HCT116 (cell line): ENCODE measurements at regions not wholly inside any gene's neighbourhood (a gene's known extent, or its start where the extent isn't known, plus 50 kb on each side); places are given as distances from the start of the nearest gene placed in this dataset.

Experiments
- ATAC-seq: fragments of 200-7000 bp; cut with Tn5 transposase; 2 replicates; pipeline ENCODE4 v1.9.1; 2020; ENCODE audit warnings: mild to moderate bottlenecking, moderate library complexity
- BruUV-seq: library from RNA; stranded (reverse); fragments of 400-500 nt; replicated peaks from 2 replicates; lab custom pipeline; 2021; lab: Mats Ljungman, UMichigan
- CTCF ChIA-PET: fragments of 300-600 bp; sonication (Branson Sonifier 250); formaldehyde crosslinking; loops from one replicate; lab custom pipeline; 2021; ENCODE audit warnings: antibody characterized with exemption; lab: Charles Lee
- POLR2A ChIA-PET: fragments of 300-600, 350-600 bp; sonication (Branson Sonifier 250); formaldehyde crosslinking; loops from one replicate; lab custom pipeline; 2021; ENCODE audit warnings: antibody characterized with exemption; lab: Charles Lee
- RAD21 ChIA-PET, 2 experiments: fragments of 300-600 bp; sonication (Branson Sonifier 250); formaldehyde crosslinking; loops; one replicate each; lab custom pipeline; 2023; ENCODE audit warnings: low total read pairs in 2 of 2; ENCODE audit not compliant: uncharacterized antibody in 2 of 2, unreplicated experiment in 2 of 2, low non-redundant PET in 1 of 2; lab: Charles Lee
- DNase-seq: peaks from one replicate; pipeline ENCODE4 v3.0.0-alpha.2; 2010; ENCODE audit warnings: low read depth, low spot score
- H2AFZ ChIP-seq: fragments of 200-600 bp; shearing (Covaris generic), sonication (generic); 2 replicates; pipeline ENCODE4 v1.6.1; 2017; ENCODE audit warnings: low read depth, mixed run types, mixed read lengths, antibody characterized with exemption, low read length; ENCODE audit not compliant: poor library complexity, severe bottlenecking
- H3K27ac ChIP-seq: 2 replicates; pipeline ENCODE4 v1.5.1; 2012; ENCODE audit warnings: low read depth, low read length
- H3K27me3 ChIP-seq: fragments of 200-600 bp; sonication (generic); 2 replicates; pipeline ENCODE4 v1.6.1; 2016; ENCODE audit warnings: mixed run types, low read length, mixed read lengths; ENCODE audit not compliant: insufficient read depth
- H3K36me3 ChIP-seq, 2 experiments: fragments of 200-500 bp in 1 of 2; fragments of 200-600 bp in 1 of 2; sonication (Bioruptor generic) in 1 of 2; sonication (generic) in 1 of 2; 2 replicates each; pipeline versions ENCODE4 v1.5.1 to v1.6.1; 2014 to 2016; ENCODE audit warnings: low read length in 2 of 2, inconsistent platforms in 1 of 2, mixed read lengths in 1 of 2, mixed run types in 1 of 2; ENCODE audit not compliant: insufficient read depth in 2 of 2, control insufficient read depth in 1 of 2
- H3K4me1 ChIP-seq, 2 experiments: fragments of 200-600 bp in 1 of 2; sonication (generic) in 1 of 2; 2 replicates each; pipeline versions ENCODE4 v1.5.1 to v1.6.1; 2012 to 2017; ENCODE audit warnings: low read length in 2 of 2, inconsistent platforms in 1 of 2, mild to moderate bottlenecking in 1 of 2, mixed read lengths in 1 of 2, mixed run types in 1 of 2, moderate library complexity in 1 of 2; ENCODE audit not compliant: insufficient read depth in 2 of 2, control insufficient read depth in 1 of 2
- H3K4me2 ChIP-seq: fragments of 200-600 bp; sonication (generic); 2 replicates; pipeline ENCODE4 v1.6.1; 2017; ENCODE audit warnings: mixed run types, low read length, mixed read lengths
- H3K4me3 ChIP-seq, 2 experiments: fragments of 200-600 bp in 1 of 2; sonication (generic) in 1 of 2; replicated peaks in 1 of 2; 2 replicates each; pipeline ENCODE4 v1.5.1; 2011 to 2016; ENCODE audit warnings: low read length in 2 of 2, control low read depth in 1 of 2, low read depth in 1 of 2, mild to moderate bottlenecking in 1 of 2, mixed read lengths in 1 of 2, mixed run types in 1 of 2
- H3K79me2 ChIP-seq: fragments of 200-600 bp; sonication (generic); 2 replicates; pipeline ENCODE4 v1.6.1; 2017; ENCODE audit warnings: mild to moderate bottlenecking, mixed run types, low read length, moderate library complexity, mixed read lengths; ENCODE audit not compliant: insufficient read depth
- H3K9ac ChIP-seq: fragments of 200-600 bp; sonication (generic); 2 replicates; pipeline ENCODE4 v1.6.1; 2016; ENCODE audit warnings: low read length, mixed read lengths
- H3K9me2 ChIP-seq: fragments of 200-600 bp; sonication (generic), shearing (Covaris generic); 2 replicates; pipeline ENCODE4 v1.6.1; 2017; ENCODE audit warnings: mixed run types, mild to moderate bottlenecking, moderate library complexity; ENCODE audit not compliant: insufficient read depth
- H3K9me3 ChIP-seq, 2 experiments: fragments of 200-500 bp in 1 of 2; fragments of 200-600 bp in 1 of 2; sonication (Bioruptor generic) in 1 of 2; sonication (generic) in 1 of 2; 2 replicates each; pipeline ENCODE4 v1.6.1; 2014 to 2017; ENCODE audit warnings: low read length in 2 of 2, mixed read lengths in 2 of 2, inconsistent platforms in 1 of 2, low read depth in 1 of 2, mild to moderate bottlenecking in 1 of 2, mixed run types in 1 of 2, moderate library complexity in 1 of 2; ENCODE audit not compliant: control insufficient read depth in 1 of 2, insufficient read depth in 1 of 2
- H4K20me1 ChIP-seq: fragments of 200-600 bp; sonication (generic), shearing (Covaris generic); 2 replicates; pipeline ENCODE4 v1.6.1; 2017; ENCODE audit warnings: mixed run types, mild to moderate bottlenecking, moderate library complexity; ENCODE audit not compliant: insufficient read depth
- ATF3 ChIP-seq: IDR thresholded peaks from 2 replicates; pipeline ENCODE4 v1.6.1; 2012
- CBX3 ChIP-seq: IDR thresholded peaks from 2 replicates; pipeline ENCODE4 v1.6.1; 2012; ENCODE audit warnings: low read depth
- EGR1 ChIP-seq: IDR thresholded peaks from 2 replicates; pipeline ENCODE4 v1.6.1; 2012; ENCODE audit warnings: low read depth
- EZH2 ChIP-seq: fragments of 200-600 bp; sonication (generic); IDR thresholded peaks from 2 replicates; pipeline ENCODE4 v1.6.1; 2017; ENCODE audit warnings: antibody characterized with exemption, mixed run types
- EZH2phosphoT487 ChIP-seq: fragments of 200-600 bp; IDR thresholded peaks from 2 replicates; pipeline ENCODE4 v1.6.1; 2018; ENCODE audit warnings: antibody characterized with exemption, borderline replicate concordance
- FOSL1 ChIP-seq: IDR thresholded peaks from 2 replicates; pipeline ENCODE4 v1.6.1; 2012; ENCODE audit warnings: low read depth
- JUND ChIP-seq: IDR thresholded peaks from 2 replicates; pipeline ENCODE4 v1.6.1; 2012
- POLR2A ChIP-seq: IDR thresholded peaks from 2 replicates; pipeline ENCODE4 v1.7.0; 2011; ENCODE audit warnings: borderline replicate concordance; ENCODE audit not compliant: insufficient read depth, insufficient read length; ENCODE audit errors: extremely low read depth
- POLR2AphosphoS5 ChIP-seq: IDR thresholded peaks from 2 replicates; pipeline ENCODE4 v1.6.1; 2011; ENCODE audit warnings: mild to moderate bottlenecking, low read depth, low read length, moderate library complexity
- RAD21 ChIP-seq: IDR thresholded peaks from 2 replicates; pipeline ENCODE4 v1.6.1; 2012; ENCODE audit warnings: low read depth, mild to moderate bottlenecking
- REST ChIP-seq: IDR thresholded peaks from 2 replicates; pipeline ENCODE4 v1.6.1; 2012; ENCODE audit warnings: low read depth
- SIN3A ChIP-seq: IDR thresholded peaks from 2 replicates; pipeline ENCODE4 v1.6.1; 2012; ENCODE audit warnings: low read depth
- SRF ChIP-seq: IDR thresholded peaks from 2 replicates; pipeline ENCODE4 v1.6.1; 2012; ENCODE audit warnings: low read depth
- YY1 ChIP-seq: IDR thresholded peaks from 2 replicates; pipeline ENCODE4 v1.6.1; 2011; ENCODE audit warnings: low read length, low read depth, moderate library complexity, mild to moderate bottlenecking; ENCODE audit not compliant: insufficient replicate concordance; ENCODE audit errors: extremely low read depth
- ZNF274 ChIP-seq: fragments of 200-500 bp; sonication (Bioruptor generic); IDR thresholded peaks from 2 replicates; pipeline ENCODE4 v1.6.1; 2014; ENCODE audit warnings: mild to moderate bottlenecking, low read depth, low read length, inconsistent platforms
- intact Hi-C: fragments of 100-400 bp; cut with micrococcal nuclease; formaldehyde crosslinking; loops from 2 replicates; pipeline ENCODE4 v1.10.0; 2022

GRCh38 chr9:11794984-11795383 lies 898.2 kb upstream of the TYRP1 start:
- intact Hi-C loops = no loop called here
- H4K20me1 ChIP-seq = no peaks in the 10 kb centered on the region
- H3K27me3 ChIP-seq = no peaks in the 10 kb centered on the region
- ATAC-seq = no peak
- no peak overlapping the region for H3K4me2 ChIP-seq
- no peak overlapping the region for H3K4me3 ChIP-seq
- H3K9me3 ChIP-seq = peaks cover 3 to 21% of the 10 kb centered on the region in 2 experiments; a peak in 3 of 4 replicates
- H3K9ac ChIP-seq = no peak overlapping the region
- H2AFZ ChIP-seq = no peak overlapping the region
- no peaks in the 10 kb centered on the region for H3K9me2 ChIP-seq
- no peaks in the 10 kb centered on the region for H3K4me1 ChIP-seq
- ChIA-PET CTCF (no interaction called here), POLR2A (no interaction called here), RAD21 (no interaction called here)
- H3K36me3 ChIP-seq = no peaks in the 10 kb centered on the region
- TF ChIP-seq EGR1 (no peak), POLR2A (no peak), EZH2phosphoT487 (no peak)
- no peak overlapping the region for H3K27ac ChIP-seq
- no peaks in the 10 kb centered on the region for H3K79me2 ChIP-seq
- no TSS peak for BruUV-seq
- no peak for DNase-seq

- ChIA-PET POLR2A (no interaction called here), RAD21 (no interaction called here), CTCF (no interaction called here)
- no peaks in the 10 kb centered on the region for H3K79me2 ChIP-seq
- H3K4me1 ChIP-seq = no peaks in the 10 kb centered on the region
- TF ChIP-seq ZNF274 = no peak
- TF ChIP-seq POLR2AphosphoS5 = no peak
- no peak for TF ChIP-seq SRF
- TF ChIP-seq REST = no peak
- TF ChIP-seq RAD21 = no peak
- no peak for TF ChIP-seq CBX3
- TF ChIP-seq FOSL1 = no peak
- no peak for TF ChIP-seq JUND
- no peak for TF ChIP-seq SIN3A
- no peak for TF ChIP-seq YY1
- no peak for TF ChIP-seq ATF3
- TF ChIP-seq EZH2 = no peak
- TF ChIP-seq POLR2A = no peak
- H3K9ac ChIP-seq = no peak overlapping the region
- ATAC-seq = no peak
- H2AFZ ChIP-seq = no peak overlapping the region
- no peaks in the 10 kb centered on the region for H3K9me2 ChIP-seq
- no peak for DNase-seq
- no peaks in the 10 kb centered on the region for H4K20me1 ChIP-seq
- H3K4me2 ChIP-seq = no peak overlapping the region
- intact Hi-C loops = no loop called here
- no peaks in the 10 kb centered on the region for H3K27me3 ChIP-seq
- H3K9me3 ChIP-seq = peaks cover 4 to 11% of the 10 kb centered on the region in 2 experiments
- H3K36me3 ChIP-seq = no peaks in the 10 kb centered on the region
- no peak overlapping the region for H3K4me3 ChIP-seq
- no TSS peak for BruUV-seq
- H3K27ac ChIP-seq = no peak overlapping the region
Observed at GRCh38 chr9:11805969-11806368, 887.2 kb upstream of the TYRP1 start.
